ENCODE measurements at regions not wholly inside any gene's neighbourhood (a gene's known extent, or its start where the extent isn't known, plus 50 kb on each side); places are given as distances from the start of the nearest gene placed in this dataset.

GRCh38 chr4:178448372-178449035 lies 1006.3 kb upstream of the AGA start:
- DNase-seq, result no peak

GRCh38 chr4:178450614-178451013 lies 1008.4 kb upstream of the AGA start:
- no peak for DNase-seq

GRCh38 chr4:178453057-178453456 lies 1010.8 kb upstream of the AGA start:
- no peak for DNase-seq

GRCh38 chr4:178457286-178457685 lies 1015.0 kb upstream of the AGA start:
- DNase-seq, result no peak

GRCh38 chr4:178462710-178463109 lies 1020.5 kb upstream of the AGA start:
- DNase-seq, result no peak

- no peak for DNase-seq
These were observed 1021.5 kb upstream of the AGA start for GRCh38 chr4:178463747-178464146.

- no peak for DNase-seq
These were observed 1029.0 kb upstream of the AGA start for GRCh38 chr4:178470996-178471784.

- DNase-seq, result no peak
These were observed 1029.8 kb upstream of the AGA start for GRCh38 chr4:178471994-178472393.

GRCh38 chr4:178480105-178480504 lies 1037.9 kb upstream of the AGA start:
- no peak for DNase-seq

- DNase-seq, result no peak
These were observed 1038.6 kb upstream of the AGA start for GRCh38 chr4:178480881-178481280.

- no peak for DNase-seq
These were observed 1039.3 kb upstream of the AGA start for GRCh38 chr4:178481564-178481963.

GRCh38 chr4:178523038-178523437 lies 1080.8 kb upstream of the AGA start:
- no peak for DNase-seq

- no peak for DNase-seq
These were observed 1093.8 kb upstream of the AGA start for GRCh38 chr4:178535939-178536579.

- no peak for DNase-seq
These were observed 1111.0 kb upstream of the AGA start for GRCh38 chr4:178553201-178553600.

- no peak for DNase-seq
These were observed 1112.1 kb upstream of the AGA start for GRCh38 chr4:178554352-178554751.

GRCh38 chr4:178556796-178557195 lies 1114.6 kb upstream of the AGA start:
- DNase-seq, result no peak

- no peak for DNase-seq
These were observed 1135.7 kb upstream of the AGA start for GRCh38 chr4:178577933-178578332.

GRCh38 chr4:178595500-178596138 lies 1153.4 kb upstream of the AGA start:
- no peak for DNase-seq

- DNase-seq, result no peak
These were observed 1156.4 kb upstream of the AGA start for GRCh38 chr4:178598672-178599071.

- DNase-seq, result no peak
These were observed 1157.3 kb upstream of the AGA start for GRCh38 chr4:178599521-178599920.

- DNase-seq, result no peak
These were observed 1160.6 kb upstream of the AGA start for GRCh38 chr4:178602833-178603232.

GRCh38 chr4:178611062-178611461 lies 1168.8 kb upstream of the AGA start:
- DNase-seq, result no peak

- no peak for DNase-seq
These were observed 1170.5 kb upstream of the AGA start for GRCh38 chr4:178612733-178613132.

GRCh38 chr4:178632415-178632814 lies 1190.2 kb upstream of the AGA start:
- no peak for DNase-seq
